NCI-H2029 (cell line): ENCODE measurements at regions not wholly inside any gene's neighbourhood (a gene's known extent, or its start where the extent isn't known, plus 50 kb on each side); places are given as distances from the start of the nearest gene placed in this dataset.

Experiments
- DNase-seq: peaks from one replicate; lab custom pipeline; 2025; lab: John Stamatoyannopoulos, UW

- DNase-seq: no peak
These were observed 160.6 kb downstream of the KLF6 start for GRCh38 chr10:3624367-3624766.

GRCh38 chr10:3623746-3624145, 161.3 kb downstream of the KLF6 start:
- no peak for DNase-seq

GRCh38 chr10:3622845-3623621, 162.0 kb downstream of the KLF6 start:
- no peak for DNase-seq

- DNase-seq: no peak
These were observed 162.6 kb downstream of the KLF6 start for GRCh38 chr10:3622427-3622826.

GRCh38 chr10:3620818-3621217, 164.2 kb downstream of the KLF6 start:
- no peak for DNase-seq

- no peak for DNase-seq
These were observed 165.8 kb downstream of the KLF6 start for GRCh38 chr10:3619241-3619640.

- DNase-seq: no peak
These were observed 168.1 kb downstream of the KLF6 start for GRCh38 chr10:3616880-3617279.

- no peak for DNase-seq
These were observed 171.7 kb downstream of the KLF6 start for GRCh38 chr10:3613318-3613717.

- no peak for DNase-seq
These were observed 172.6 kb downstream of the KLF6 start for GRCh38 chr10:3612183-3613001.

GRCh38 chr10:3606309-3606708, 178.7 kb downstream of the KLF6 start:
- DNase-seq: no peak

- no peak for DNase-seq
These were observed 179.1 kb downstream of the KLF6 start for GRCh38 chr10:3605882-3606281.

- no peak for DNase-seq
These were observed 189.3 kb downstream of the KLF6 start for GRCh38 chr10:3595736-3596135.

GRCh38 chr10:3593611-3594010, 191.4 kb downstream of the KLF6 start:
- DNase-seq: no peak

- no peak for DNase-seq
These were observed 192.6 kb downstream of the KLF6 start for GRCh38 chr10:3592424-3592823.

GRCh38 chr10:3588816-3589215, 196.2 kb downstream of the KLF6 start:
- no peak for DNase-seq

GRCh38 chr10:3588346-3588745, 196.7 kb downstream of the KLF6 start:
- DNase-seq: no peak

- DNase-seq: no peak
These were observed 199.9 kb downstream of the KLF6 start for GRCh38 chr10:3584926-3585784.

GRCh38 chr10:3580565-3580964, 204.4 kb downstream of the KLF6 start:
- DNase-seq: no peak

- no peak for DNase-seq
These were observed 205.2 kb downstream of the KLF6 start for GRCh38 chr10:3579845-3580244.

GRCh38 chr10:3578682-3579081, 206.3 kb downstream of the KLF6 start:
- no peak for DNase-seq

- DNase-seq: no peak
These were observed 206.8 kb downstream of the KLF6 start for GRCh38 chr10:3578159-3578558.

- no peak for DNase-seq
These were observed 210.6 kb downstream of the KLF6 start for GRCh38 chr10:3574451-3574850.
